ENCODE measurements at regions not wholly inside any gene's neighbourhood (a gene's known extent, or its start where the extent isn't known, plus 50 kb on each side); places are given as distances from the start of the nearest gene placed in this dataset.
"Not testable (repeated sequence)": the region's sequence is repeated elsewhere in the genome, so short reads cannot be mapped to it uniquely, and the experiment has no call there.

DNA sequence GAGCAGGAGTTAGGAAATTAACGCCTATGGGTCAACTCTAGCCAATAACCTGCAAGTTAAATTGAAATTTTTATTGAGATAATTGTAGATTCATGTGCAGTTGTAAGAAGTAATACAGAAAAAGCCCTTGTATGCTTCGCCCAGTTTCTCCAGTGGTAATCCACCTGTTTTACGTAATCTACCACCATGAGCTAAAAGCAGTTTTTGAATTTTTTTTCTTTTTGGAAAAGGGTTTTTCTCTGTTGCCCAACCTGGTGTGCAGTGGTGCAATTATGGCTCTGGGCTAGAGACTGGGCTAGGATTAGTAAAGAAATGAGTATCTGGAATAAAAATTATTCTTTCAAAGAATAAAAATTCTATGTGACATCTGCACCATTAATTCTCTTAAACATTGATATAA is 116.2 kb downstream of the ZFP64 start:
- no peak overlapping the region for H3K4me3 ChIP-seq (replicated peaks; ENCODE audit: low read depth, low read length)
- TF ChIP-seq, protein P1, sequence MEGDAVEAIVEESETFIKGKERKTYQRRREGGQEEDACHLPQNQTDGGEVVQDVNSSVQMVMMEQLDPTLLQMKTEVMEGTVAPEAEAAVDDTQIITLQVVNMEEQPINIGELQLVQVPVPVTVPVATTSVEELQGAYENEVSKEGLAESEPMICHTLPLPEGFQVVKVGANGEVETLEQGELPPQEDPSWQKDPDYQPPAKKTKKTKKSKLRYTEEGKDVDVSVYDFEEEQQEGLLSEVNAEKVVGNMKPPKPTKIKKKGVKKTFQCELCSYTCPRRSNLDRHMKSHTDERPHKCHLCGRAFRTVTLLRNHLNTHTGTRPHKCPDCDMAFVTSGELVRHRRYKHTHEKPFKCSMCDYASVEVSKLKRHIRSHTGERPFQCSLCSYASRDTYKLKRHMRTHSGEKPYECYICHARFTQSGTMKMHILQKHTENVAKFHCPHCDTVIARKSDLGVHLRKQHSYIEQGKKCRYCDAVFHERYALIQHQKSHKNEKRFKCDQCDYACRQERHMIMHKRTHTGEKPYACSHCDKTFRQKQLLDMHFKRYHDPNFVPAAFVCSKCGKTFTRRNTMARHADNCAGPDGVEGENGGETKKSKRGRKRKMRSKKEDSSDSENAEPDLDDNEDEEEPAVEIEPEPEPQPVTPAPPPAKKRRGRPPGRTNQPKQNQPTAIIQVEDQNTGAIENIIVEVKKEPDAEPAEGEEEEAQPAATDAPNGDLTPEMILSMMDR (IDR thresholded peaks at IDR 0.05; ENCODE audit: low read length, missing control alignments) = no peak
- no peak for DNase-seq (ENCODE audit: low read depth)

DNA sequence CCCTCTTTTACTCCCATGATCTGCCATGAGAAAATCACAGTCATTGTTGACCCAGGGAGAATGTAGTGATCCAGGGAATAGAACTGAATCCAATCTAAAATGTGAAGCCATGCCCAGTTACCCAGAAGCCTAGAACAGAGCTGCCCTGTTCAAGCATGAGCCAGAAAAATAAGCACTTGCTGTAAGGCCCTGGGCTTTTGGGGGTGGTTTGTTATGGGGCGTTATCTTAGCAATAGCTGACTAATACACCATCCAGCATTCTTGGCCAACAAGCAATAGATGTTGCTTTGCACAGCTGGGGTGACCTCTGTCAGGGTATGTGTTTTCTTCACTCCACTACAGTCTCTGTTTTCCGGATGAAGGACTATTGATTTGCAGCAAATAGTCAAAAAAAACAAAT is 120.4 kb downstream of the ZFP64 start:
- DNase-seq (ENCODE audit: low read depth) = no peak
- TF ChIP-seq, protein P1 (IDR thresholded peaks at IDR 0.05; ENCODE audit: low read length, missing control alignments) = no peak
- no peak overlapping the region for H3K4me3 ChIP-seq (replicated peaks; ENCODE audit: low read depth, low read length)

DNA sequence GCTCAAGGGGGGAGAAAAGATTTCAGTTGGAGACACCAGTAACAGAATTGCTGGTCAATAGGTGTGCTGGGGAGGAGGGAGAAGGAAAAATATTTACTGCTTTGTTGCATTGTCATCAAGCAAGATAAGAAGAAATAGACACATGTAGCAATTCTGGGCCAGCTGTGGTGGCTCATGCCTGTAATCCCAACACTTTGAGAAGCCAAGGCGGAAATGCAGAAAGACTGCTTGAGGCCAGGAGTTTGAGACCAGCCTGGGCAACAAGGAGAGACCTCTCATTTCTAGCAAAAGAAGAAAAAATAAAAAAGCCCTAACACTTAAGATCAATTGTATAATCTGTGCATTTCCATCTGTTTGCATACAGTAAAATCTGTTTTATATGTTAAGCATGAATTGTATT is 126.6 kb downstream of the ZFP64 start:
- TF ChIP-seq, protein P1 (IDR thresholded peaks at IDR 0.05; ENCODE audit: low read length, missing control alignments) = no peak
- DNase-seq (ENCODE audit: low read depth) = no peak
- H3K4me3 ChIP-seq (replicated peaks; ENCODE audit: low read depth, low read length) = no peak overlapping the region

DNA sequence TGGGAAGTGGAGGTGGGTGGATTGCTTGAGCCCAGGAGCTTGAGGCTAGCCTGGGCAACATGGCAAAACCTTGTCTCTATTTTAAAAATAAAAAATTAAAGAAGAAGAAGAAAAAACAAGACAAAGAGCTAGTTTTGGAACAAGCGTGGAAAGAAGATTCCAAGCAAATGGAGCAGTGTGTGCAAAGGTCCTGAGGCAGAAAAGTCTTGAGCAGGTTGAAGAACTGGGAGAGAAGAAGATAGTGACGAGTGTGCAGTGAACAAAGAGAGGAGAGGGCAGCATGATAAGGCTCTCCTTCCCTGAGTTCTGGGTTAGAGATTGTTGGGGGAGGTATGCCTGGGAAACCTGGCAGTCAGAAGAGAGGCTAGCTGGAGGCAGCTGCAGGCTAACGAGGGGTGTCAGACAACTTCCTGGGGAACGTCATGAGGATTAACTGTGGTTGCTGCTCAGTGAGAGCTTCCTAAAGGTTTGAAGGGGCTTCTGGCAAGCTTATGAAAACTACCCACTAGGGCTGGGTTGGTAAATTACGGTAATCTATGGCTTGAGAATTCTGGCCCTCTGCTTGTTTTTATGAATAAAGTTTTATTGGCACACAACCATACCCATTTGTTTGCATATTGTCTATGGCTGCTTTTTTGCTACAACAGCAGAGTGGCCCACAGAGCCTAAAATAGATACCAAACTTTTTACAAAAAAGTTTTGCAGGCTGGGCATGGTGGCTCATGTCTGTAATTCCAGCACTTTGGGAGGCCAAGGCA is 128.9 kb downstream of the ZFP64 start:
- TF ChIP-seq, protein P1 (IDR thresholded peaks at IDR 0.05; ENCODE audit: low read length, missing control alignments) = no peak
- DNase-seq (ENCODE audit: low read depth) = no peak
- H3K4me3 ChIP-seq (replicated peaks; ENCODE audit: low read depth, low read length) = no peak overlapping the region

DNA sequence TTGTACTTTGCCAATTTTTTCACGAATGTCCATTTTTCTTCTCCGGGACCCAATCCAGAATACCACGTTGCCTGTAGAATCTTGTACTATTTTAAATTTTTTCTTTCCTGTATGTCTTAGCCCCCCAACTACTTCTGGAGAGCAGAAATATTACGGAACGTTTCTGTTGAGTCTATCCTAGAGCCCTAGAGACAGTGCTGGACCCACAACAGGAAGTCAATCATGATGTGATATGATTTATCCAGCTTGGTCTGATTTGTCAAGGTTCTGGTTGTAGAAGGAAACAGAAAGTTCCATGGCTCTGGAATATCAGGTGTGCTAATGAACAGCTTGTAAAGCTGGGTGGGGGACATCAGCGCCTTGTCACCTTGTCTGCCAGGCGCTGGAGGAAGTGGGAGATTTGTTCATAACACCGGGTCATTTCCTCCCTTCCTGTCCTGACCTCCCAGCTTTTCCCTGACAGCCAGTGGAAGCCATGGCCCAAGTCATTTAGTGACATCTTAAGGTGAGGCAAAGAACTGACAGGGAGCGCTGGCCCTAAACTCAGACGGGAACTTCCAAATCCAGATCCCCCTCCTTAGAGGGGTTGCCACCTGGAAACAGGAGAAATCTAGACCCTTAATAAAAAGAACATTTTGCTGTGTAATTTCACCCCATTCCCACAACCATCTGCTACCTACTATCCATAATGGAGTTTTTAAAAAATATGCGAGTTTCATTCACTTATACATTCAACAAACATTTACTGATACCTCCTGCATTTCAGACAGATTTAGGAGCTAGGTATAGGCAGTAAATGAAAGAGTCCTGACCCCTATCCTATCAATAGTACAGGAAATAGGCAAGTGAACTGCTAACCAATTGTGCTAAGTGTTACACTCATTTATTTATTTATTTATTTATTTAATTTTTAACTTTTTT is 130.5 kb downstream of the ZFP64 start:
- DNase-seq (ENCODE audit: low read depth) = peak; percentile 61
- H3K4me3 ChIP-seq (replicated peaks; ENCODE audit: low read depth, low read length) = no peak overlapping the region
- TF ChIP-seq, protein P1 (IDR thresholded peaks at IDR 0.05; ENCODE audit: low read length, missing control alignments) = peak; percentile 45

DNA sequence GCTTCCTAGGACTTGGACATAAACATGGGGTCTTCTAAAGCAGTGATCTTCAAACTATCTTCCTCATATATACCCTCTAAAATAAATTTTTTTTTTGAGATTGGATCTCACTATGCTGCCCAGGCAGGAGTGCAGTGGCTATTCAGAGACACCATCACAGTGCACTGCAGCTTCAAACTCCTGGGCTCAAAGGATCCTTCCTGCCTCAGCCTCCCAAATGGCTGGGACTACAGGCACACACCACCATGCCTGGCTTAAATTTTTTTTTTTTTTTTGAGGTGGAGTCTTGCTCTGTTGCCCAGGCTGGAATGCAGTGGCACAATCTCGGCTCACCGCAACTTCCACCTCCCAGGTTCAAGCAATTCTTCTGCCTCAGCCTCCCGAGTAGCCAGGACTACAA is 134.4 kb downstream of the ZFP64 start:
- not testable (repeated sequence) for H3K4me3 ChIP-seq (replicated peaks; ENCODE audit: low read depth, low read length); DNase-seq (ENCODE audit: low read depth)
